ENCODE measurements at regions not wholly inside any gene's neighbourhood (a gene's known extent, or its start where the extent isn't known, plus 50 kb on each side); places are given as distances from the start of the nearest gene placed in this dataset.

DNA sequence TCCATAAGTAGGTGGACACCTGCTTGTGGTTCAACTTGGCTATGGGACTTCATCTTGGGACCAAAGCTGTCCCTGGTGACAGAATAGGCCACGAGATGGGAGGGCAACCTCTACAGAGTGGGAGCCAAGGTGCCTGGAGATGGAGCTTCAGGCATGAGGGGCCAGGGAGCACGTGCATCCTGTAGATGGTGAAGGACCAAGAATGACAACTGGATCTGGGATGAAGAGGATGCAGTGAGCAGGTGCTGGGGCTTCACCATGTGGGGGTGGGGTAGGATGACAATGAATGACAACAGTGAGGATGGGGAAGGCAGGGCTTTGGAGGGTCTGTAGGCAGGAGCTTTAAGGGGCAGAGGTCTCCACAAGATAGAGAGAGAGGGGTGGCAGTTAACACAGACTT lies 372.0 kb upstream of the B3GAT1 start:
- ATAC-seq, result no peak
- intact Hi-C loops (cut with DNase I; ENCODE audit: low total_unique reads), result no loop called here

DNA sequence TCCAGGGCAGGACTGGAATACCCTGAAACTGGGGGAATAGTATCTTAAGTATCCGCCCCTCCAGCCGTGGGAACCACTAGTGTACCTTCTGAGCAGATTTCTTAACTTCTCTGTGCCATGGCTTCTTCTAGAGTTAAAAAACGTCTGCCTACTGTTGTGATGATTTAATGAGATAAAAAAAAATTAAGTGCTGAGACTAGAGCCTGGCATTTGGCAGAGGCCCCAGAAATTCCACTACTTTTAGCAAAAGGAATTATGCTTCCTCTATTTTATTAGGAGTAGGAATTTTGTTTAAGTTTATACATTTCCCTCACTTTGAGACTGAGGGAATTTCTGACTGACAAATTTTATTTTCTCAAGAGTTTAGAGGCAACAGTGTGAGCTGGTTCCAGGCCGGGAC lies 371.2 kb upstream of the B3GAT1 start:
- no peak for TF ChIP-seq CTCF (IDR thresholded peaks at IDR 0.05 in 4 of 5, conservative IDR thresholded peaks at IDR 0.05 in 1 of 5)
- no peak for TF ChIP-seq POLR2A (IDR thresholded peaks at IDR 0.05)
- ATAC-seq (no peak), DNase-seq (no peak)
- no peak overlapping the region for H3K27ac ChIP-seq
- no peaks in the 10 kb centered on the region for H3K9me3 ChIP-seq
- H3K4me3 ChIP-seq, result no peak overlapping the region
- H3K4me1 ChIP-seq, result no peaks in the 10 kb centered on the region
- intact Hi-C loops (cut with DNase I; ENCODE audit: low total_unique reads), result no loop called here
- H3K27me3 ChIP-seq, result no peaks in the 10 kb centered on the region
- no peaks in the 10 kb centered on the region for H3K36me3 ChIP-seq
- in situ Hi-C loops (cut with MboI; ENCODE audit: low sequenced_read_pairs in 4 of 4), result no loop called here

More for the DNA sequence above, 372.0 kb upstream of the B3GAT1 start:
- no peak for TF ChIP-seq CTCF (IDR thresholded peaks at IDR 0.05 in 4 of 5, conservative IDR thresholded peaks at IDR 0.05 in 1 of 5)
- TF ChIP-seq POLR2A (IDR thresholded peaks at IDR 0.05), result no peak
- H3K36me3 ChIP-seq, result no peaks in the 10 kb centered on the region
- no peak overlapping the region for H3K4me3 ChIP-seq
- in situ Hi-C loops (cut with MboI; ENCODE audit: low sequenced_read_pairs in 4 of 4), result no loop called here
- H3K27me3 ChIP-seq, result no peaks in the 10 kb centered on the region
- no peaks in the 10 kb centered on the region for H3K4me1 ChIP-seq
- no peak for DNase-seq
- H3K27ac ChIP-seq, result no peak overlapping the region
- no peaks in the 10 kb centered on the region for H3K9me3 ChIP-seq

DNA sequence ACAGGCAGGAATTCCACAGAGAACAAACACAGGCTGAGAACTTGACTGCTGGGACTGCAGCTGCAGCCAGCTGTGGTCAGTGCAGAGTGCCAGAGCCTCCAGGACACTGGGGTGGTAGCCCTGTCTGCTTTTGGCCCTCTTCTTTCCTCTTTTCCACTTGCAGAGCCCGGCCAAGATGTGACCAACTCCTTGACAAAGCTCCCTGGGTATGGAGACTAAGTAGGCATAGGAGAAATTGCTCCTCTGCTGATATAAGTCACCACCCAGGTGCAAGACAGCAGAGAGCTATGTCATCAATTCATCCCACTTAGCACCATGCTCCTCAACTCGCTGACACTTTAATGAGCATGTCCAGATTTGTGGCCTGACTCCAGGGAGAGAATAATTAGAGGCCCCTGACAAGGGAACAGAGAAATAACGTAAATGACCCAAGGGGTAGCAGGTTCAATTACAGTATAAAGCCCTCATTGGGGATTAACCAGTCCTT lies 369.4 kb upstream of the B3GAT1 start:
- Histone ChIP-seq H3K36me3 (no peaks in the 10 kb centered on the region), H3K9me3 (no peaks in the 10 kb centered on the region), H3K27me3 (no peaks in the 10 kb centered on the region), H3K27ac (no peak overlapping the region), H3K4me1 (no peaks in the 10 kb centered on the region), H3K4me3 (no peak overlapping the region)
- no peak for DNase-seq
- in situ Hi-C loops (cut with MboI; ENCODE audit: low sequenced_read_pairs in 4 of 4) (no loop called here), intact Hi-C loops (cut with DNase I; ENCODE audit: low total_unique reads) (no loop called here)
- ATAC-seq, result no peak
- no peak for TF ChIP-seq CTCF (IDR thresholded peaks at IDR 0.05 in 4 of 5, conservative IDR thresholded peaks at IDR 0.05 in 1 of 5)
- TF ChIP-seq POLR2A (IDR thresholded peaks at IDR 0.05), result no peak

GRCh38 chr11:134780486-134781147 lies 368.6 kb upstream of the B3GAT1 start:
- no peak overlapping the region for H3K27ac ChIP-seq
- H3K36me3 ChIP-seq, result no peaks in the 10 kb centered on the region
- no peaks in the 10 kb centered on the region for H3K4me1 ChIP-seq
- in situ Hi-C loops (cut with MboI; ENCODE audit: low sequenced_read_pairs in 4 of 4) (no loop called here), intact Hi-C loops (cut with DNase I; ENCODE audit: low total_unique reads) (no loop called here)
- H3K9me3 ChIP-seq, result no peaks in the 10 kb centered on the region
- ATAC-seq (no peak), DNase-seq (no peak)
- TF ChIP-seq POLR2A (IDR thresholded peaks at IDR 0.05) (no peak), CTCF (IDR thresholded peaks at IDR 0.05 in 4 of 5, conservative IDR thresholded peaks at IDR 0.05 in 1 of 5) (no peak)
- no peak overlapping the region for H3K4me3 ChIP-seq
- H3K27me3 ChIP-seq, result no peaks in the 10 kb centered on the region

DNA sequence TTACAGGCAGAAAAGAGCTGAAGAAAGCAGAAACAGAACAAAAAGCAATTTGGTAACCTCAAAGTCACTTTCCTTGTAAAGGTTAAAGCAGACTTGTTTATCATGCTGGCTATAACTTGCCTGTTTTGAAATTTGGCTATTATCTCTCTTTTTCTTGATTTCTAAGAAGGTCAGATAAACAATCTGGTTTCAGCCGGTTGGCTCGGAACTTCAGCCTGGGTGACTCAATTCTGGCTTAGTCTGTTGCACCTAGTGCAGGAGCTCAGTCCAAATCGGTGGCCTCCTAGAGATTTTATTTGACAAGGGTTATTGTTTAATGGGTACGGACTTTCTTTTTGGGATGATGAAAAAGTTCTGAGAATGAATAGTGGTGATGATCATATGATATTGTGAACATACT lies 367.1 kb upstream of the B3GAT1 start:
- H3K4me1 ChIP-seq, result no peaks in the 10 kb centered on the region
- ATAC-seq, result no peak
- no peaks in the 10 kb centered on the region for H3K9me3 ChIP-seq
- no peak overlapping the region for H3K4me3 ChIP-seq
- in situ Hi-C loops (cut with MboI; ENCODE audit: low sequenced_read_pairs in 4 of 4), result no loop called here
- DNase-seq, result no peak
- TF ChIP-seq CTCF (IDR thresholded peaks at IDR 0.05 in 4 of 5, conservative IDR thresholded peaks at IDR 0.05 in 1 of 5) (no peak), POLR2A (IDR thresholded peaks at IDR 0.05) (no peak)
- no peaks in the 10 kb centered on the region for H3K27me3 ChIP-seq
- intact Hi-C loops (cut with DNase I; ENCODE audit: low total_unique reads), result no loop called here
- H3K27ac ChIP-seq, result no peak overlapping the region
- no peaks in the 10 kb centered on the region for H3K36me3 ChIP-seq
